ENCODE measurements at regions not wholly inside any gene's neighbourhood (a gene's known extent, or its start where the extent isn't known, plus 50 kb on each side); places are given as distances from the start of the nearest gene placed in this dataset.

GRCh38 chr3:127036209-127037020 lies 53.5 kb downstream of the PLXNA1 start:
- ChIA-PET POLR2A (no interaction called here), CTCF (interaction anchor here (1.3 to 1.8 kb wide), 2 partner anchors 9 to 284 kb away, joined by 3 to 4 read pairs; no protein-coding TSS in a partner anchor)
- TF ChIP-seq, protein P1, sequence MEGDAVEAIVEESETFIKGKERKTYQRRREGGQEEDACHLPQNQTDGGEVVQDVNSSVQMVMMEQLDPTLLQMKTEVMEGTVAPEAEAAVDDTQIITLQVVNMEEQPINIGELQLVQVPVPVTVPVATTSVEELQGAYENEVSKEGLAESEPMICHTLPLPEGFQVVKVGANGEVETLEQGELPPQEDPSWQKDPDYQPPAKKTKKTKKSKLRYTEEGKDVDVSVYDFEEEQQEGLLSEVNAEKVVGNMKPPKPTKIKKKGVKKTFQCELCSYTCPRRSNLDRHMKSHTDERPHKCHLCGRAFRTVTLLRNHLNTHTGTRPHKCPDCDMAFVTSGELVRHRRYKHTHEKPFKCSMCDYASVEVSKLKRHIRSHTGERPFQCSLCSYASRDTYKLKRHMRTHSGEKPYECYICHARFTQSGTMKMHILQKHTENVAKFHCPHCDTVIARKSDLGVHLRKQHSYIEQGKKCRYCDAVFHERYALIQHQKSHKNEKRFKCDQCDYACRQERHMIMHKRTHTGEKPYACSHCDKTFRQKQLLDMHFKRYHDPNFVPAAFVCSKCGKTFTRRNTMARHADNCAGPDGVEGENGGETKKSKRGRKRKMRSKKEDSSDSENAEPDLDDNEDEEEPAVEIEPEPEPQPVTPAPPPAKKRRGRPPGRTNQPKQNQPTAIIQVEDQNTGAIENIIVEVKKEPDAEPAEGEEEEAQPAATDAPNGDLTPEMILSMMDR (IDR thresholded peaks at IDR 0.05; ENCODE audit: insufficient read depth, low read length, missing control alignments), result no peak
- DNase-seq (ENCODE audit: low read depth, low spot score), result no peak
- H3K4me3 ChIP-seq (ENCODE audit: low read depth, low read length), result no peak overlapping the region

DNA sequence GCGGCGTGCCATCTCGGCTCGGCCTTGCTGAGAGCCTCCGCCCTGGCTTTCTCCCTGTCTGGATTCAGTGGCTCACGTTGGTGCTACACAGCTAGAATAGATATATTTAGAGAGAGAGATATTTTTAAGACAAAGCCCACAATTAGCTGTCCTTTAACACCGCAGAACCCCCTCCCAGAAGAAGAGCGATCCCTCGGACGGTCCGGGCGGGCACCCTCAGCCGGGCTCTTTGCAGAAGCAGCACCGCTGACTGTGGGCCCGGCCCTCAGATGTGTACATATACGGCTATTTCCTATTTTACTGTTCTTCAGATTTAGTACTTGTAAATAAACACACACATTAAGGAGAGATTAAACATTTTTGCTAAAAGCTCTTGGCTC lies 54.1 kb downstream of the PLXNA1 start:
- CTCF ChIA-PET, result interaction anchor here (1.2 to 1.8 kb wide), 3 partner anchors 9 to 285 kb away, joined by 3 to 4 read pairs (median 3); no protein-coding TSS in a partner anchor
- H3K4me3 ChIP-seq (ENCODE audit: low read depth, low read length), result no peak overlapping the region
- DNase-seq (ENCODE audit: low read depth, low spot score), result no peak
- POLR2A ChIA-PET, result no interaction called here
- TF ChIP-seq, protein P1 (IDR thresholded peaks at IDR 0.05; ENCODE audit: insufficient read depth, low read length, missing control alignments), result no peak

- no peak overlapping the region for H3K4me3 ChIP-seq (ENCODE audit: low read depth, low read length)
- POLR2A ChIA-PET, result no interaction called here
- TF ChIP-seq, protein P1 (IDR thresholded peaks at IDR 0.05; ENCODE audit: insufficient read depth, low read length, missing control alignments), result no peak
- no peak for DNase-seq (ENCODE audit: low read depth, low spot score)
- CTCF ChIA-PET, result interaction anchor here (1.2 to 1.3 kb wide), 4 partner anchors 12 to 506 kb away, joined by 3 to 4 read pairs (median 3); no protein-coding TSS in a partner anchor
Measured at GRCh38 chr3:127037418-127037841, 54.5 kb downstream of the PLXNA1 start.

DNA sequence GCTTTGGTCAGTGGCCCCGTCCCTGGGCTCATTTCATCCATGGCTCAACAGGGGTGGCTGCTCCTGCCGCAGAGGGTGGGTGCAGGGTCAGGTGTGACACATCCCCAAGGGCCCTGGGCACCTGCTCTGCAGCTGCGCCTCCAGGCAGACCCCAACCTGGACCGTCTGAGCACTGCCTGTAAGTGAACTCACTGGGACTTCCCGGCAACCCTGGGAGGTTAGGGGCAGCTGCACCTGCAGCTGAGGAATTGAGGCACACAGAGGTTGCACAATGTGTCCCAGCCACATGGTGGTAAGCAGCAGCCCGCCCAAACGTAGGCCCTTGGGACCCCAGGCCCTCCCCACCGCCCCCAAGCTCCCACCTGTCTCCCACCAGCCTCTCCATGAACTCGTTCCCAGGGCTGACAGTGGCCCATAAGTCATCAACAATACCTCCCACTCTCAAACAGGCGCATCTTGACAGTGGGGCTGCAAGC lies 55.1 kb downstream of the PLXNA1 start:
- TF ChIP-seq, protein P1 (IDR thresholded peaks at IDR 0.05; ENCODE audit: insufficient read depth, low read length, missing control alignments), result no peak
- ChIA-PET POLR2A (no interaction called here), CTCF (interaction anchor here (1.2 to 1.3 kb wide), 4 partner anchors 12 to 505 kb away, joined by 3 to 4 read pairs (median 3); no protein-coding TSS in a partner anchor)
- DNase-seq (ENCODE audit: low read depth, low spot score), result no peak
- no peak overlapping the region for H3K4me3 ChIP-seq (ENCODE audit: low read depth, low read length)

DNA sequence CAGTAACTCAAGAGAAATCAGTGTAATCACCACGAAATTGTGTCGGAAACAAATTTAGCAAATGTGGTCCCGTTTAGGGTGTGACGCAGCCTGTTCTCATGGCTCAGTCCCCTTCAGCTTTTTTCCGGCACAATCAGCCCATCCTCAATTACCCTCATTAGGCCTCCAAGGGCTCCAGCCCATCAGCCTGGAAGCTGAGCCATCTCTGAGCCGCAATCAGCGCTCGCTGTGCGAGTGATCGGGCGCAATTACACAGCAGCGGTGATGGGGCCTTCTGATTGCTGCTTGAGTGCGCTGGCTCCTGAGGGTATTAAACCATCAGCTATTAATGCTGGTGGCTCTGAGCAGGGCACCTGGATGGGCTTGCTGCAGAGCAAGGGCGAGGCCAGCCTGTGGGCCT lies 55.6 kb downstream of the PLXNA1 start:
- POLR2A ChIA-PET, result no interaction called here
- TF ChIP-seq, protein P1 (IDR thresholded peaks at IDR 0.05; ENCODE audit: insufficient read depth, low read length, missing control alignments), result no peak
- DNase-seq (ENCODE audit: low read depth, low spot score), result no peak
- CTCF ChIA-PET, result interaction anchor here (1.2 to 1.3 kb wide), 3 partner anchors 13 to 505 kb away, joined by 3 to 4 read pairs (median 3); no protein-coding TSS in a partner anchor
- H3K4me3 ChIP-seq (ENCODE audit: low read depth, low read length), result no peak overlapping the region

DNA sequence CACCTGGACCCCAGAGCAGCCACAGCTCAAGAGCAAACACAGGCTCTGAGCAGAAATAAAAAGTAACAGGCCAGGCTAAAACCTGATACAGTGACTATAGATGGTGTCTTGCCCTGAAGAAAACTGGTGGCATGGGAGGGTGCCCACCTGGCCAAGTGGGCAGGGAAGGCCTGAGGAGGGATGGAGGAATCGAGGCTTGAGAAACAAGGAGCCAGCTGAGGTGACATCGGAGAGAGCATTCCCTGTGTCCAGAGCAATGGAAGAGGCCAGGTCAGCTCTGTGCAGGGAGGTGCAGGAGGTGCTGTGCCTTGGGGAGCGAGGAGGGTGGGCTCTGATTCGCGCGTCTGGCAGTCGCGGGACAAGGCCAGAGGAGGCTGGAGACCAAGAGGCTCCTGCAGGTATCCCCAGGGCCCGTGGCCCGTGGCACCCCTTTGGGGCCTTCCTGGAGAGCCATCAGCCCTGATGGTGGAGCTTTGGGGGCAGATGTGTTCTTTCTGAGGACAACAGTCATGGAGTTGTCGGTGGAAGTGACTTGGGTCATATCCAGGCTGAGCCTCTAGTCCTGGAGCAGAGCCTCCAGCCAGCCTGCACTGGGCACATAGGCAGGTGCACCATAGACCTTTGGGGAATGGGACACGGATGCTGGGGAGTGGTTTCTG lies 56.1 kb downstream of the PLXNA1 start:
- DNase-seq (ENCODE audit: low read depth, low spot score), result no peak
- no peak overlapping the region for H3K4me3 ChIP-seq (ENCODE audit: low read depth, low read length)
- CTCF ChIA-PET, result interaction anchor here (1.3 kb wide), 1 partner anchor 504 kb away, joined by 3 read pairs; no protein-coding TSS in a partner anchor
- POLR2A ChIA-PET, result no interaction called here
- TF ChIP-seq, protein P1 (IDR thresholded peaks at IDR 0.05; ENCODE audit: insufficient read depth, low read length, missing control alignments), result no peak

Data from AG04449 (cell line).